ENCODE measurements at regions not wholly inside any gene's neighbourhood (a gene's known extent, or its start where the extent isn't known, plus 50 kb on each side); places are given as distances from the start of the nearest gene placed in this dataset.

DNA sequence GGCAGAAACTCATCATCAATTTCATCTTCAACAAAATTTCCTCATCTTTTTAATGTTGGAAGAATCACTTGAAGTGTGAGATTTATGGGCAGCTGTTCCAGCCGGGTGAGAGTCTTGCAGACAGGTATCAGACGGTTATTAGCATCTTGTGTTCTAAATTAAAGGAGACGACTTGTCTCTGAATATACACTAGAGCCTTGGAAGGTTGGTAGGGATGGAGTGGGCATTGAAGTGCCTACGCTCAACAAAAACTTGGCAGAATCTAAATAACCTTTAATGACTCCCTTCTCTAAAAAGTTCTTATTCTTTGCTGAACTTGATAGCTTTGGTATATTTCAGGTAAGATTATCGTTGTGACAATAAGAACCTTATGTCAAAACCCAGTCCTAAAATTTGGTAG lies 111.5 kb upstream of the MAGI3 start:
- TF ChIP-seq POLR2A (IDR thresholded peaks at IDR 0.05; ENCODE audit: low read depth, low read length) (no peak), POLR2AphosphoS5 (IDR thresholded peaks at IDR 0.05; ENCODE audit: low read depth, low read length) (no peak), TAF1 (IDR thresholded peaks at IDR 0.05; ENCODE audit: borderline replicate concordance, low read depth, low read length) (no peak)
